ENCODE measurements at regions not wholly inside any gene's neighbourhood (a gene's known extent, or its start where the extent isn't known, plus 50 kb on each side); places are given as distances from the start of the nearest gene placed in this dataset.

- Histone ChIP-seq H3K4me2 (ENCODE audit: low read depth, low read length) (no peak overlapping the region), H3K27ac (ENCODE audit: extremely low read length, insufficient read depth, low read length) (no peak overlapping the region), H3K36me3 (replicated peaks in 1 of 2; ENCODE audit: control insufficient read depth in 1 of 2, insufficient read depth in 2 of 2, low read length in 2 of 2) (no peaks in the 10 kb centered on the region), H2AFZ (ENCODE audit: low read length) (no peak overlapping the region), H3K4me3 (replicated peaks in 1 of 3; ENCODE audit: insufficient read depth in 1 of 3, low read depth in 2 of 3, low read length in 3 of 3) (no peak overlapping the region), H3K79me2 (ENCODE audit: insufficient read depth, low read length) (no peaks in the 10 kb centered on the region), H3K9ac (ENCODE audit: insufficient read depth, low read depth, low read length) (no peak overlapping the region), H3K4me1 (ENCODE audit: insufficient read depth, low read length) (no peaks in the 10 kb centered on the region), H4K20me1 (ENCODE audit: insufficient read depth, low read length) (no peaks in the 10 kb centered on the region), H3K27me3 (ENCODE audit: control insufficient read depth in 1 of 2, insufficient read depth in 2 of 2, low read length in 2 of 2) (no peaks in the 10 kb centered on the region), H3K9me3 (ENCODE audit: low read length) (peaks cover 15% of the 10 kb centered on the region)
- in situ Hi-C loops (cut with HindIII; ENCODE audit: extremely low pct_ligation_motif_present, low pct_unique_long_range_greater_than_20kb) (no loop called here), intact Hi-C loops (cut with micrococcal nuclease; ENCODE audit: unreplicated experiment) (loop anchor here (2.0 kb wide), 1 partner anchor 274 kb away; no protein-coding TSS in a partner anchor)
- 50% methylated on average over 2 of the region's 2 CpGs for WGBS (ENCODE audit: low lambda C conversion rate)
- POLR2A ChIA-PET, result no interaction called here
- CTCF ChIA-PET (ENCODE audit: low intra/inter-chr PET ratio, low total read pairs), result no interaction called here
- FAIRE-seq, result no peak
- BruUV-seq (replicated peaks), result no TSS peak
- TF ChIP-seq SP140L (CRISPR knock-in tag; IDR thresholded peaks at IDR 0.05; ENCODE audit: borderline replicate concordance) (no peak), ZNF766 (CRISPR knock-in tag; IDR thresholded peaks at IDR 0.05; ENCODE audit: borderline replicate concordance) (no peak), ZNF33B (CRISPR knock-in tag; IDR thresholded peaks at IDR 0.05) (no peak), ZSCAN31 (CRISPR knock-in tag; IDR thresholded peaks at IDR 0.05; ENCODE audit: low read depth) (no peak)
- no peak for ATAC-seq
- no peak for DNase-seq (ENCODE audit: low spot score)
Measured at GRCh38 chr18:52008736-52009135, 331.3 kb upstream of the DCC start.

- 38% methylated on average over 1 of the region's 1 CpG for WGBS (ENCODE audit: low lambda C conversion rate)
- no peak for FAIRE-seq
Measured at GRCh38 chr18:52009958-52010357, 330.0 kb upstream of the DCC start.

More at GRCh38 chr18:52009958-52010357, 330.0 kb upstream of the DCC start:
- Histone ChIP-seq H3K27me3 (ENCODE audit: control insufficient read depth in 1 of 2, insufficient read depth in 2 of 2, low read length in 2 of 2) (no peaks in the 10 kb centered on the region), H4K20me1 (ENCODE audit: insufficient read depth, low read length) (no peaks in the 10 kb centered on the region), H2AFZ (ENCODE audit: low read length) (no peak overlapping the region), H3K27ac (ENCODE audit: extremely low read length, insufficient read depth, low read length) (no peak overlapping the region), H3K4me3 (replicated peaks in 1 of 3; ENCODE audit: insufficient read depth in 1 of 3, low read depth in 2 of 3, low read length in 3 of 3) (no peak overlapping the region), H3K4me1 (ENCODE audit: insufficient read depth, low read length) (no peaks in the 10 kb centered on the region), H3K9me3 (ENCODE audit: low read length) (peaks cover 15% of the 10 kb centered on the region), H3K36me3 (replicated peaks in 1 of 2; ENCODE audit: control insufficient read depth in 1 of 2, insufficient read depth in 2 of 2, low read length in 2 of 2) (no peaks in the 10 kb centered on the region), H3K4me2 (ENCODE audit: low read depth, low read length) (no peak overlapping the region), H3K79me2 (ENCODE audit: insufficient read depth, low read length) (no peaks in the 10 kb centered on the region), H3K9ac (ENCODE audit: insufficient read depth, low read depth, low read length) (no peak overlapping the region)
- in situ Hi-C loops (cut with HindIII; ENCODE audit: extremely low pct_ligation_motif_present, low pct_unique_long_range_greater_than_20kb), result no loop called here
- TF ChIP-seq CBX2 (IDR thresholded peaks at IDR 0.05; ENCODE audit: low read depth, low read length) (no peak), CBX2 (CRISPR knock-in tag; IDR thresholded peaks at IDR 0.05; ENCODE audit: low read depth) (no peak), NFYB (CRISPR knock-in tag; IDR thresholded peaks at IDR 0.05) (no peak), GATAD1 (CRISPR knock-in tag; IDR thresholded peaks at IDR 0.05) (no peak), CSRNP2 (CRISPR knock-in tag; conservative IDR thresholded peaks at IDR 0.05; ENCODE audit: low read depth) (no peak), PTBP1 (IDR thresholded peaks at IDR 0.05; ENCODE audit: low read depth, low read length, poor library complexity, severe bottlenecking) (no peak), SETDB1 (CRISPR knock-in tag; IDR thresholded peaks at IDR 0.05; ENCODE audit: borderline replicate concordance) (no peak), TCF7L2 (IDR thresholded peaks at IDR 0.05; ENCODE audit: low read depth, low read length) (no peak), ZNF615 (CRISPR knock-in tag; IDR thresholded peaks at IDR 0.05; ENCODE audit: borderline replicate concordance) (no peak), AKAP8 (CRISPR knock-in tag; IDR thresholded peaks at IDR 0.05) (no peak), ZMAT5 (CRISPR knock-in tag; IDR thresholded peaks at IDR 0.05; ENCODE audit: borderline replicate concordance, low read depth) (no peak)
- intact Hi-C loops (cut with micrococcal nuclease; ENCODE audit: unreplicated experiment), result loop anchor here (2.0 kb wide), 1 partner anchor 273 kb away; no protein-coding TSS in a partner anchor
- BruUV-seq (replicated peaks), result no TSS peak
- ChIA-PET CTCF (ENCODE audit: low intra/inter-chr PET ratio, low total read pairs) (no interaction called here), POLR2A (no interaction called here)
- ATAC-seq, result no peak
- DNase-seq (ENCODE audit: low spot score), result no peak

All from HepG2 (cell line).